HG03457 (cell line): ENCODE measurements at regions not wholly inside any gene's neighbourhood (a gene's known extent, or its start where the extent isn't known, plus 50 kb on each side); places are given as distances from the start of the nearest gene placed in this dataset.

Source experiments
- ATAC-seq: cut with Tn5 transposase; IDR thresholded peaks from one replicate; pipeline ENCODE4 v1.9.1; 2021; ENCODE audit warnings: moderate number of reproducible peaks; ENCODE audit not compliant: unreplicated experiment

DNA sequence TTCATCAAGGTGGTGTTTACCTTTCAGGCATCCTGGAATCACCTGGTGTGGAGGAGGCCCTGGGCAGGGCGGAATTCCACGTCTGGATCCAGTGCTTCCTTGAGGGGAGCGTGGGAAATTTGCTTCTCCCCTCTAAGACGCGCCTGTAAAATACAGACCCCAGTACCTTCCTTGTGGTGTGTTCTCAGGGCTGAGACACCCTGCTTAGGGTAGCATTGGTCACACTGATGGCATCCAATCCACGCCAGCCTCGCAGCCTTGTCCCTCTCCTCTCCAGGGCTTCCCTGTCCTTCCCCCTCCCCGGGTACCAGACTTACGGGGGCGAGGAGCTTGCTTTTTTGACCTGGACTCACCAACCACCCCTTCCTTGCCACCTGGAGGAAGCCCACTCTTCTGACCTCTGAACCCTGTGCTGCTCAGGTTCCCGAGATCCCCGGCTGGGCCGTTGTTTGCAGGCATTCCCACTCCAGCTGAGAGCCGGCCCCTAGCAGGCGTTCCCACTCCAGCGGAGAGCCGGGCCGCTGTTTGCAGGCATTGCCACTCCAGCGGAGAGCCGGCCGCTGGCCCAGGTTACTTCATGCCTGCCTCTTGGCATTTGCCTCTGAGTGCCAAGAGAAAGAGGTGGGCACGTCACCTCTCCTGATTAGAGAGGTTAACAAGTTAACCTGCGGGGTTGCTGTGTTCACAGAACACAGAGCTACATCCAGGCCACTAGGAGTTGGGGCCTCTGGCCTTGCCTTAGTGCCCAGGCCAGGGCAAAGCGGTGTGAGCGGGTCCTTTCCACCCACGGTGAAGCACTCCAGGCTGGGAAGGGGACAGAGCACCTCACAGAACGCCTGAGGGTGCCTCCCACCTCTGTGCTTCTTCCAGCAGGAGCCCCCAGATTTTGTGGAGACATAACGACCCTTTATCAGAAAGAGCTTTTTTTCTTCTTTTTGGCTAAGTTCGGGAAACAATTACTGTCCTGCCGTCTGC, 254.0 kb upstream of the PPP2R2D start:
- no peak for ATAC-seq

- no peak for ATAC-seq
Observed at GRCh38 chr10:131647789-131648188, 253.0 kb upstream of the PPP2R2D start.

DNA sequence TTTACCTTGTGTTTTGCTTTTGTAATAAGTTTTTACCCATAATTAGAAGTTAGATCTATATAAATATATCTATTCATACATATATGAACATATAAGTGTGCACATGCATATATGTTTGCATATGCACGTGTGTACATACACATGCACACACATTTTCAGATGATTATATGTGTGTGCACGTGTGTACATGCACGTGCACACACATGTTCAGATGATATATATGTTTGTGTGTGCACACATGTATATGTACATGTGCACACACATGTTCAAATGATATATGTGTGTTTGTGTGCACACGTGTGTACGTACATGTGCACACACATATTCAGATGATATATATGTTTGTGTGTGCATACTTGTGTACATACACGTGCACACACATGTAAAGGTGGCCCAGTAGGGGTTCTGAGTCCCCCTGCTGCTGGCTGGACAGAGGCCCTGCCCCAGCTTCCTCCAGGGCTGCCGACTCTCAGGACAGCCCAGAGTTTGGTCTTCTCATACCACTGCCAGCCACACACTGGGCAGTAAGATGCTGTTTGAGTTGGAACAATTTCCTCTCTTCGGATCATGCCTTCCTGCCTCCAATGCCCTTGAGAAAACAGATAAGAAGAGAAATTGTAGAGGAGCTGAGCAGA, 252.3 kb upstream of the PPP2R2D start:
- ATAC-seq, result no peak

GRCh38 chr10:131649617-131650016, 251.2 kb upstream of the PPP2R2D start:
- no peak for ATAC-seq

- no peak for ATAC-seq
Observed at GRCh38 chr10:131650169-131650705, 250.6 kb upstream of the PPP2R2D start.

DNA sequence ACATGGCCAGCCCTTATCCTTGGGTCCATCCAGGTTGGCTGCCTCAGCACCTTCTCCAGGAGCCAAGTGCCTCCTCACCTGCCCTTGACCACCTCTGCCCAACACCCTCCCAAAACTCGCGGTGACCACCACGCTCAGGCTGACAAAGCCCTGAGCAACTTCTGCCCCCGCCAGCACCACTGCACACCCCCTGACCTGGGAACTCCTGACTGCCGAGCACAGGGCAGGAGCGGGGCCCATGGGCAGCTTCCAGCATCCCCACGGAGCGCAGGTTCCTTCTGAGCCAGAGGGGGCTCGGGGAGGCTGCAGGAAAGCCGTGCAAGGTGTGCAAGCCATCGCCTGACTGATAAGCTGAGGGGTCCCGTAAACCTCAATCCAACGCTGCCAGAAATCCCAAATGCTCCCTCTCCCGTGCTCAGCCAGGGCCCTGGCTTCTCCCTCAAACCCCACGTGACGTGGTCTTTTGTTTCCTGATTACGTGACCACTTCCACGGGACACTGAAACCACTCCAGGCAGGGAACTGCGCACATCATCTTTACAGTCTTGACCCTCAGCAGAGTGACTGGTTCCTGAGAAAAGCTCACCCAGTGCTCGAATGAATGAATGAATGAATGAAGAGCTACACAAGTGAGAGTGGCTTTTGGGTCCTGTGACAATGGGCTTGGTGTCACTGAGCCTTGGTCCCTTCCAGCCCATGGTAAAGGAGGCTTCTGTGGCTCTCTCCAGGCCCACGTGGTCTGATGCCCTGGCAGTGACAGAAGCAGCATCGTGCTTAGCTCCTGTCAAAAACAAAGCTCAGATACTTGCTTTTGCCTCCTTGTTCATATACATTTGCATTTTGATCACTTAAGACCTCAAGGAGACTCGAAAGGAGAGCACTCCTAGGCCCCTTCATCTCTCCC, 249.8 kb upstream of the PPP2R2D start:
- no peak for ATAC-seq

GRCh38 chr10:131651674-131652437, 249.0 kb upstream of the PPP2R2D start:
- no peak for ATAC-seq

- ATAC-seq, result no peak
Observed at GRCh38 chr10:131652438-131653139, 248.2 kb upstream of the PPP2R2D start.

- ATAC-seq, result no peak
Observed at GRCh38 chr10:131653140-131653539, 247.7 kb upstream of the PPP2R2D start.

DNA sequence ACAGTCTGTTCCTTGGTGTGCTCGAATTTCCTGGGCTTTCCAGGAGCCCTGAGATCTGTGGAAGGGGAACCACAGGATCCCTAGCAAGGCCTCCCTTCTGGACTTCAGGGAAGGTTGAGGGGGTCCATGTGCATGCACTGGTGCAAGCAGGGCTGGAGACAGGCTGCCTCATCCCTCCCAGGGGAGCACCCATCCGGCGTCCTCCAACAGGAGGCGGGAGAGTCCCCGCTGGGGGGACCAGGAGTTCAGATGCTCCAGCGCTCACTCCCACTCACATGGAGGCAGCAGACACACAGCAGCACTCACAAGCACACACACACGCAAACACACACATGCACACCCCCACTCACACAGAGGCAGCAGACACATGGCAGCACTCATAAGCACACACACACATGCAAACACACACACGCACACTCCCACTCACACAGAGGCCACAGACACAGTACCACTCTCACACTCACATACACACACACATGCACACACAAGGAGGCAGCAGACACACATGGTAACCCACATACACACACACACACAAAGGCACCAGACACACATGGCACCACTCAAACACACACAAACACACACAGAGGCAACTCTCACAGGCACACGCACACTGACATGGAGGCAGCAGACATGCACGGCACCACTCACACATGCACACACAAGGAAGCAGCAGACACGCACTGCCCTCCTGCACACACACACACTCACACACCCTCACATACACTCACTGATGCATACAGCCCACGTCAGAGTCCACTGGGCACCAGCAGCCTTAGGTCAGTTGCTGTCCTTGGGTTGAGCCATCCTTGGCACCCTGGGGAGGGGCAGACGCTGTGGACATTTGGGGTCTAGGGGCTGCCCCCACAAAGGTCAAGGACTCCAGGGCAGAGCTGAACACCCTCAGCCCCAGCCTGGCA, 247.0 kb upstream of the PPP2R2D start:
- no peak for ATAC-seq

- ATAC-seq, result no peak
Observed at GRCh38 chr10:131654471-131655087, 246.2 kb upstream of the PPP2R2D start.

DNA sequence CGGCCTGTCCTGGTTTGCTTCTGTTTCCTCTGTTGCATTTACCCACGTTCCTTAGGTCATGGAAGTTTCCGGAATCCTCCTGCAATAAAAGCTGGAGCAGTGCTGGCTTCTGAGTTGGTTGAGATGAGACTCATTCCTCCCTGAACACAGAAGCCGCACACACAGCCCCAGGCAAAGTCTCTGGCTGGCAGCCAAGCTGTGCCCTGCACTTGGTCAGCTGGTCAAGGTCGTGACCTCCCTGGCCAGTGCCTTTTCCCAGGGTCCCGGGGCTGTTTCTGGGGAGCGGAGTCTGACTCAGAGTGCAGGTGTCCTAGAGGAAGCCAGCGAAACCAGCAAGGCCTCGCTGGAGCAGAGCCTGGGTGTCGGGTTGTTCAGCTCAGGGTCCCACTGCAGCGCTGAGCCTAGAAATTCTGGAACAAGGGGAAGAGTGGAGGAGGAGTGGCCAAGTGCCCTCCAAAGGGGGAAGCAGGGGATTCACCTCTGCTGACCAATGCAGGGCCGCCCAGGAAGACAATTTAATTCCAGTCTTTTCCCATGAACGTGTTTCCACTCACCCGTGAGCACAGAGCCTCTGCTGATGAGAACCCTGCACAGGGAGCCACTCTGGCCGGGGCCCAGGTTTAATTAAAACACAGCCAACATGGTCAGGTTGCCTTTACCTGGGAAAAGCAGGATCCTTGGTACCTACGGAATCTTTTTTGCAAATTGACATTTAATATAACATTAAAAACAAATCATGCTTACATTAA, 245.5 kb upstream of the PPP2R2D start:
- ATAC-seq, result no peak

GRCh38 chr10:131656009-131656408, 244.8 kb upstream of the PPP2R2D start:
- ATAC-seq, result no peak

DNA sequence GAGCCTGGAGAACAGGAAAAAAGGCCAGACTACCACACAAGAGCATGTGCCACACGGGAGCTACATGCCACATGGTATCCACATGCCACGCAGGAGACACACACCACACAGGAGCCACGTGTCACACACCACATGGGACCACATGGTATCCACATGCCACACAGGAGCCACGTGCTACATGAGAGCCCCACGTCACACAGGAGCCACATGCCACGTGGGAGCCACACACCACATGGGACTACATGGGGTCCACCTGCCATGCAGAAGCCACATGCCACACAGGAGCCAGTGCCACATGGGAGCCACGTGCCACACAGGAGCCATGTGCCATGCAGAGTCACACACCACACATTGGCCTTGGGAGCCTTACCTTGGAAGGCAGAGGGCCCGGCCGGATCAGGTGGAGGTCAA, 244.4 kb upstream of the PPP2R2D start:
- no peak for ATAC-seq

- ATAC-seq, result no peak
Observed at GRCh38 chr10:131657318-131657984, 243.4 kb upstream of the PPP2R2D start.

GRCh38 chr10:131657985-131658330, 242.8 kb upstream of the PPP2R2D start:
- ATAC-seq, result no peak
